NB4 (cell line): ENCODE measurements at regions not wholly inside any gene's neighbourhood (a gene's known extent, or its start where the extent isn't known, plus 50 kb on each side); places are given as distances from the start of the nearest gene placed in this dataset.

ENCODE experiments used
- MYC ChIP-seq: IDR thresholded peaks from 2 replicates; pipeline ENCODE4 v1.6.1; 2011; ENCODE audit warnings: low read depth, low read length
- TF ChIP-seq, protein P1 (sequence below): IDR thresholded peaks from one replicate; pipeline ENCODE4 v1.5.1; 2012; ENCODE audit warnings: low read depth, low read length

DNA sequence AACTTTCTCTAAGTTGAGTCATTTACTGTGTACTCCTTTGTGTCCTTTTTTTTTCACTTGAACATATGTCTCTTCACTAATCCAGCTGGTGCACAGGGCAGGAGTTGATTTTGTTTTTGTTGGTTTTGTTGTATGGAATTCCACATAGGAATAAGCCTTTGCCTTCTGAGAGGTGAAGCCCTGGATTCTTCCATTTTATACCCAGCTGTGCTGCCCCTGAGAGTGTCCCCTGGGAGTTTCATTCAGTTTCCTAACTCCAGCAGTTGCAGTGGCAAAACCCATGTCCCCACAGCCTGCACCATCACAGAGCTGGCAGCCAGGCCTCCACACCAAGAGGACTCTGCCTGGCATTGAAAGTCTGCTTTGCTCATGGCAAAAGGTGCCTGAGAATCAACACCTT, 107.3 kb upstream of the SYNDIG1 start:
- TF ChIP-seq, protein P1, sequence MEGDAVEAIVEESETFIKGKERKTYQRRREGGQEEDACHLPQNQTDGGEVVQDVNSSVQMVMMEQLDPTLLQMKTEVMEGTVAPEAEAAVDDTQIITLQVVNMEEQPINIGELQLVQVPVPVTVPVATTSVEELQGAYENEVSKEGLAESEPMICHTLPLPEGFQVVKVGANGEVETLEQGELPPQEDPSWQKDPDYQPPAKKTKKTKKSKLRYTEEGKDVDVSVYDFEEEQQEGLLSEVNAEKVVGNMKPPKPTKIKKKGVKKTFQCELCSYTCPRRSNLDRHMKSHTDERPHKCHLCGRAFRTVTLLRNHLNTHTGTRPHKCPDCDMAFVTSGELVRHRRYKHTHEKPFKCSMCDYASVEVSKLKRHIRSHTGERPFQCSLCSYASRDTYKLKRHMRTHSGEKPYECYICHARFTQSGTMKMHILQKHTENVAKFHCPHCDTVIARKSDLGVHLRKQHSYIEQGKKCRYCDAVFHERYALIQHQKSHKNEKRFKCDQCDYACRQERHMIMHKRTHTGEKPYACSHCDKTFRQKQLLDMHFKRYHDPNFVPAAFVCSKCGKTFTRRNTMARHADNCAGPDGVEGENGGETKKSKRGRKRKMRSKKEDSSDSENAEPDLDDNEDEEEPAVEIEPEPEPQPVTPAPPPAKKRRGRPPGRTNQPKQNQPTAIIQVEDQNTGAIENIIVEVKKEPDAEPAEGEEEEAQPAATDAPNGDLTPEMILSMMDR, result no peak
- no peak for TF ChIP-seq MYC
